ENCODE measurements at regions not wholly inside any gene's neighbourhood (a gene's known extent, or its start where the extent isn't known, plus 50 kb on each side); places are given as distances from the start of the nearest gene placed in this dataset.

- Histone ChIP-seq H2AFZ (ENCODE audit: low read depth) (no peak overlapping the region), H3K9ac (no peak overlapping the region), H3K4me3 (ENCODE audit: low read depth in 2 of 2, low read length in 1 of 2) (no peak overlapping the region), H3K4me2 (no peak overlapping the region), H4K20me1 (ENCODE audit: insufficient read depth) (no peaks in the 10 kb centered on the region), H3K27me3 (ENCODE audit: insufficient read depth) (no peaks in the 10 kb centered on the region), H3K9me2 (no peaks in the 10 kb centered on the region), H3K9me3 (no peaks in the 10 kb centered on the region), H3K4me1 (ENCODE audit: control insufficient read depth in 1 of 2, insufficient read depth in 2 of 2, low read depth in 1 of 2, low read length in 1 of 2) (no peaks in the 10 kb centered on the region; a peak in 1 of 4 replicates), H3K27ac (ENCODE audit: low read depth in 2 of 2, low read length in 1 of 2) (no peak overlapping the region), H3K79me2 (ENCODE audit: insufficient read depth) (no peaks in the 10 kb centered on the region), H3K36me3 (replicated peaks in 1 of 2; ENCODE audit: control insufficient read depth in 1 of 2, insufficient read depth in 2 of 2, low read length in 1 of 2) (no peaks in the 10 kb centered on the region), H3F3A (replicated peaks; ENCODE audit: insufficient read depth) (no peaks in the 10 kb centered on the region)
- POLR2A ChIA-PET, result no interaction called here
- 4% methylated on average over 10 of the region's 16 CpGs for WGBS (ENCODE audit: low lambda C conversion rate)
- CTCF ChIA-PET, result no interaction called here
- no peak for DNase-seq
- TF ChIP-seq EP300 (IDR thresholded peaks at IDR 0.05; ENCODE audit: borderline replicate concordance in 1 of 2, low read depth in 1 of 2, low read length in 1 of 2) (no peak), RAD21 (IDR thresholded peaks at IDR 0.05; ENCODE audit: low read length) (no peak), JUND (IDR thresholded peaks at IDR 0.05) (no peak), POLR2AphosphoS5 (IDR thresholded peaks at IDR 0.05; ENCODE audit: low read depth, low read length) (no peak), EZH2phosphoT487 (IDR thresholded peaks at IDR 0.05; ENCODE audit: borderline replicate concordance, low read depth) (no peak), TCF12 (IDR thresholded peaks at IDR 0.05) (no peak), USF2 (IDR thresholded peaks at IDR 0.05; ENCODE audit: borderline replicate concordance, low read depth, low read length) (no peak), REST (IDR thresholded peaks at IDR 0.05; ENCODE audit: low read depth, low read length) (no peak), YY1 (IDR thresholded peaks at IDR 0.05; ENCODE audit: low read depth) (no peak), SIN3A (IDR thresholded peaks at IDR 0.05; ENCODE audit: borderline replicate concordance, low read depth, low read length) (no peak), GABPA (IDR thresholded peaks at IDR 0.05; ENCODE audit: low read depth) (no peak), CHD2 (IDR thresholded peaks at IDR 0.05; ENCODE audit: low read length, partially characterized antibody) (no peak), PBX3 (IDR thresholded peaks at IDR 0.05) (no peak), RXRA (IDR thresholded peaks at IDR 0.05; ENCODE audit: borderline replicate concordance, low read depth) (no peak), ELF1 (IDR thresholded peaks at IDR 0.05) (no peak), TEAD4 (IDR thresholded peaks at IDR 0.05; ENCODE audit: borderline replicate concordance, insufficient read depth) (no peak), IRF3 (IDR thresholded peaks at IDR 0.05; ENCODE audit: low read depth, low read length) (no peak), FOSL2 (IDR thresholded peaks at IDR 0.05; ENCODE audit: borderline replicate concordance, low read depth) (no peak)
These were observed 330.6 kb upstream of the FBXO33 start for GRCh38 chr14:39762576-39763401.
